C1 segment of cervical spinal cord (tissue), 14 donors: ENCODE measurements at regions not wholly inside any gene's neighbourhood (a gene's known extent, or its start where the extent isn't known, plus 50 kb on each side); places are given as distances from the start of the nearest gene placed in this dataset.
"Not testable (repeated sequence)": the region's sequence is repeated elsewhere in the genome, so short reads cannot be mapped to it uniquely, and the experiment has no call there.

Experiments
- DNase-seq, 14 donors: peaks; one replicate each; lab custom pipeline; 2025; lab: John Stamatoyannopoulos, UW

GRCh38 chr1:59199719-59200376, 97.0 kb upstream of the FGGY start:
- DNase-seq: no peak

- no peak for DNase-seq
These were observed 95.6 kb upstream of the FGGY start for GRCh38 chr1:59201341-59201740.

- DNase-seq: no peak
These were observed 94.4 kb upstream of the FGGY start for GRCh38 chr1:59202455-59202854.

DNA sequence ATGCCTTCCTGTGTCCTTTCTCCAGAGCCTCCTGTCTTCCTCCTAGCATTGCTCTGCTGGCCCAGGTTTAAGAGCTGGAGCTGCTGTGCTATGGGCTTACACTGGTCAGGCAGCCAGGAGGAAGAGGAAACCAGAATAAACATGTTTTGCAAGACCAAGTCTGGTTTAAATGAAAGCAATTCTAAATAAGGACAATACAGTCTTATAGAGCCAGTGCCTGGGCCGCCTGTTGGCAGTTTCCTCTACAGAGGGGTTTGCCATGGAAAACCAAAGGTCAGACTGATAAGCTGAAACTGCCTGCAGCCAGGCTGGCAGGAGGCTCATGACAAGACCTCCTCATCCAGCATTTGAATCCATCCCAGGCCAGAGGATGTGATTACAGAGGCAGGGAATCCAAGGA, 92.9 kb upstream of the FGGY start:
- peak in 5 of 14 donors; percentile 2 to 21 (median 7) for DNase-seq

DNA sequence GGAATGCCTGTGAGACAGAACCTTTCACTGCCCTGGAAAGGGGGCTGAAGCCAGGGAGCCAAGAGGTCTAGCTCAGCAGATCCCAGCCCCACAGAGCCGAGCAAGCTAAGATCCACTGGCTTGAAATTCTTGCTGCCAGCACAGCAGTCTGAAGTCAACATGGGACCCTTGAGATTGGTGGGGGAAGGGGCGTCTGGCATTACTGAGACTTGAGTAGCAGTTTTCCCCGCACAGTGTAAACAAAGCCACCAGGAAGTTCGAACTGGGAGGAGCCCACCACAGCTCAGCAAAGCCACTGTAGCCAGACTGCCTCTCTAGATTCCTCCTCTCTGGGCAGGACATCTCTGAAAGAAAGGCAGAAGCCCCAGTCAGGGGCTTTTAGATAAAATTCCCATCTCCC, 90.3 kb upstream of the FGGY start:
- DNase-seq: not testable (repeated sequence)

GRCh38 chr1:59210430-59210829, 86.5 kb upstream of the FGGY start:
- not testable (repeated sequence) for DNase-seq

- no peak for DNase-seq
These were observed 84.2 kb upstream of the FGGY start for GRCh38 chr1:59212706-59213105.

DNA sequence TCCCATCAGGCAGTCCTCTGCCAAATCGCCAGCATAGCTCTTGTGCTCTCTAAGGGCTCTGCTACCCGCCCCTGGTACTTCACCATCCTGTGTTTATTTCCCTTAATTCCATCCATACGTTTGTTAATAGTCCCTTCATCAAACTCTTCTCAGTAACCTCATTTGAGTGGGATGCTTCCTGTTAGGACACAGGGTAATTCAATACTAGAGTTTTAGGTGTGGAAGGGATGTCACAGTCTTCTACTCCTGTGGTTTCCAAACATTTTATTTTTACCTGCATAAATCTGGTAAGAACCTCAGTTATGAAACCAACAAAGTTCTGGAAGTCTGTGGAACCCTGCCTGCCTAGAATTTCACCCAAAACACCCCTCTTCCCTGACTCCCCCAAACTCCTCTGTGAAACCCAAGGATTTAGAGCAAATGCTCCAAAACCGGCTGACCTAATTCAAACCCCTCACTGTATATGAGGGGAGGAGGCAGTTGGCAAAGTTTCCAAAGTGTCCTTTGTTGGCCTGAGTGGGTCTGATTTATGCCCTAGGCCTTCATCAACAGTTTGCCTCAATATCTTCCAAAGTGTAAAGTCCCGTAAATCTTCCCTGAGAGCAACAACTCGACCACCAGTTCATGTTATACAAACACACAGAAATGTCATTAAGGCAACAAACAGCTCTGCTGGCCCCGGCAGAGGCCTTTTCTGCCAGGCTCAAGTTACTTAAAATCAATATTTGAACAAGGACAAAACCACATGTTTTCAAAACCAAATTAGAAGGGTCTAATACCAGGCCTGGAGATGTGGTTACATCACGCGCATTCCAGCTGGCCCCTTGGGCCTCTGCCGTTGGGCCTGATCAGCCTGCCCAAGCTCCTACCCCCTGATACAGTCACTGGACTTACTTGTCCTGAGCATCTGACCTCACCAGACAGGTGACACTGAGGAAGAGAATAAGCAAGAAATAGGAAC, 82.4 kb upstream of the FGGY start:
- no peak for DNase-seq

DNA sequence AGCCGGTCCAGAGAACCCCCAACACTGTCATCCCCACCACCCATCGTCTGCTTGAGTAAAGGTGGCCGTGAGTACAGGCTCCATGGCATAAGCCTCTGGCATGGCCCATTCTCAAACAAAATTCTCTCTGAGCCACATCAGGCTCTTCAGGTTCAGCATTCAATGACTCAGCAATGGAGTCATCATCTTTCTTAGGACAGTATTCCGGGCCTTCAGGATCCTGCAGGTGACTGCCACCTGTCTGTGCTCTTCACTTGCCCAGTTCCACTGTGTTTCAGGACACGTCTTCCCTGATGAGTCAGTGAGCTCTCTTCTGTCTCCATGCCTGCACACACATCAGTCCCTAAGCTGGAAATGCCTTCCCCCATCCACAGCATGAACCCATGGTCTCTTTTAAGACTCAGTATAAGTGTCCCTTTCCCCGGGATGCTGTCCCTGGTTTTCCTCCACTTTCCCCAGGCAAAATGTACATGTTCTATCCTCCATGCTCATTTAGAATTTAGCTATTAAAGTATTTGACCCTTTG, 81.1 kb upstream of the FGGY start:
- DNase-seq: no peak

GRCh38 chr1:59217439-59217838, 79.5 kb upstream of the FGGY start:
- DNase-seq: not testable (repeated sequence)

GRCh38 chr1:59218521-59219236, 78.2 kb upstream of the FGGY start:
- no peak for DNase-seq

- DNase-seq: no peak
These were observed 77.0 kb upstream of the FGGY start for GRCh38 chr1:59219916-59220315.

GRCh38 chr1:59220356-59220755, 76.5 kb upstream of the FGGY start:
- DNase-seq: no peak

- no peak for DNase-seq
These were observed 73.7 kb upstream of the FGGY start for GRCh38 chr1:59223198-59223597.

DNA sequence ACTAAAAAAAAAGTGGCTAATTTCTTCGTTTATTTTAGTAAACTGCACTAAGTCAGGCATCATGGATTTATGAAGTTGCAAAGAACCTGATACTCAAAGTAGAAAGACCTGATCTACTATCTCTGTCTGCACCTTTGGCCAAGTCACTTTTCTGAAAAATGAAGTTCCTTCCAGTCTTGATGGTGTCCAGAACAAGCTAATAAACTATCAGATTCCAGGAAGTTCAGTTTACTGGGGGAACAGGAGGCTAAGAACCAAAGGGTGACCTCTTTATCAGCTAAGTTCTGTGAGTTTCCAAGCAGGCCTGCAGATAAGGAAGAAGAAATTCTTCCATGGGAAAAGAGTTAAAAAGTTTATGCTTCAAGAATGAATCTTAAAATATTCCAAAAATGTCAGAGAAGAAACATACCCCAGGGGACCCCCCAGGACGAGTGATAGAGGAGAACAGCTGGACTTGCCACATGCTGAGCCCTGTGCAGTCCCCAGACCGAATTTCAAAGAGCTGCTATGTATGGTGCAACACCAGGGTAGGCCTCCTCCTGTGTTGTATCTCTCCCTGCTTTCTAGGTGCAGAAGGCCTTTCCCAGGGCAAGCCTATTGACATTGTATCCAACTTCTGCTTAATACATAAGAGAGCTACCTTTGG, 72.8 kb upstream of the FGGY start:
- DNase-seq: no peak

- DNase-seq: no peak
These were observed 71.1 kb upstream of the FGGY start for GRCh38 chr1:59225594-59226316.

DNA sequence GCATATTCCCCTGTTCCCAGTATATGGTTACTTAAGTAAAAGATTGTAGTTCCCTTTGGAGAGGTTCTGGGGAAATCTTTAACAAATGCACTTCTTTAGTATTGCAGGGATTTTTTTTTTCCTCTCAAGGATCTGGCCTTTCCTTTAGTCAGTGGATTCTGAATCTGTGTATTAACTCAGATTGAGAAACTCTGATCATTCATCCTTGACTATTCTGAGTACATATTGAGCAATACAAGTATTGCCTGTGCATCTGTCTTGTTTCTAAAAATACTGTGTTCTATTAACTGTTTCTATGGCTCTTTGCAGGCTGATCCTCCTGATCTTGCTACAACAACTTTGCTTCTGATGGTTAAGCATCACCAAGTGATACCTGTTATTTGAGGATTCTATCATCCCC, 67.8 kb upstream of the FGGY start:
- no peak for DNase-seq

GRCh38 chr1:59230622-59231021, 66.3 kb upstream of the FGGY start:
- no peak for DNase-seq

DNA sequence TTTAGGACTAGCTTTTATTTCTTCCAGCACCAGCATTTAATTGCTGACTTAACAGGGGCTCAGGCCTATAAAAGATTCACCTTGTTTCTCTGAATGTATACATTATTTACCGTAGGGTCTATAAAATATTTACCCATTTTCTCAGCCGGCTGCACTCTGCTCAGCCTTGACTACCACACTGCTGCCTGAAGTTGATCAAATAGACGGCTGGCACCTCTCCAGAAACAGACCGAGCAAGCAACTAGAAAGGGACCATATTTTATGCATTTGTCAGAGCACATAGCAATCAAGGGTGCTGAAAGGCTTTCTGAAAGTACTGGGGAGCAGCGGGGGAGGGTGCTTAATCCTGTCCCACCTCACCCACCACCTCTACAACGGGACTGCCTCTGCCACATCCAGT, 64.7 kb upstream of the FGGY start:
- no peak for DNase-seq

GRCh38 chr1:59233444-59233843, 63.5 kb upstream of the FGGY start:
- DNase-seq: no peak
